H1 (cell line): ENCODE measurements at regions not wholly inside any gene's neighbourhood (a gene's known extent, or its start where the extent isn't known, plus 50 kb on each side); places are given as distances from the start of the nearest gene placed in this dataset.

ENCODE experiments used
- NANOG ChIP-seq: IDR thresholded peaks from 2 replicates; pipeline ENCODE4 v1.6.1; 2011; ENCODE audit warnings: low read length, low read depth, mild to moderate bottlenecking, inconsistent platforms; ENCODE audit not compliant: insufficient read depth, poor library complexity, severe bottlenecking

GRCh38 chr12:59317598-59317997 lies 278.2 kb upstream of the SLC16A7 start (continued):
- no peak for TF ChIP-seq NANOG
- TF ChIP-seq, all 59 proteins: peak for 4
